NCI-H510A treated with DMSO at 0.1 percent for 48 hours (cell line): ENCODE measurements at regions not wholly inside any gene's neighbourhood (a gene's known extent, or its start where the extent isn't known, plus 50 kb on each side); places are given as distances from the start of the nearest gene placed in this dataset.
"Not testable (repeated sequence)": the region's sequence is repeated elsewhere in the genome, so short reads cannot be mapped to it uniquely, and the experiment has no call there.

Experiments
- DNase-seq: peaks from one replicate; lab custom pipeline; 2025; lab: John Stamatoyannopoulos, UW

- no peak for DNase-seq
These were observed 340.2 kb upstream of the SOX9 start for GRCh38 chr17:71780596-71780995.

GRCh38 chr17:71782021-71782420 is 338.8 kb upstream of the SOX9 start:
- DNase-seq, result not testable (repeated sequence)

DNA sequence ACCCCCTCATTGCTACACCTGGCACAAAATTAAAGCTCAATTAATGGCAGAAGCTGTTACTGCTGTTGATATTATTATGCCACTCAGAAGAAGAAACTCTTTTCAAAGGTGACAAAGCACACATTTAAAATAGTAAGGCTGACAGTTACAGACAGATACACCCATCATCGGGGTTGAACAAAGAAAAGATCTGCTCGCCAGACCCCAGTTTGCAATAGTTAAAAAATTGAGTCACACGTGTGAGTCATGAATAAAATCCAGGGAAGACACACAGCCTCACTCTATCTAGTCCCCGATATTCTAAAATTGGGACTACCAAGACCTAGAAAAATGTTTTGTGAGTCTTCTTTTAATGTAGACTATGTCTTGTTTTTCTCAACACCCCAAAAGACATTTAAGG is 330.0 kb upstream of the SOX9 start:
- no peak for DNase-seq

DNA sequence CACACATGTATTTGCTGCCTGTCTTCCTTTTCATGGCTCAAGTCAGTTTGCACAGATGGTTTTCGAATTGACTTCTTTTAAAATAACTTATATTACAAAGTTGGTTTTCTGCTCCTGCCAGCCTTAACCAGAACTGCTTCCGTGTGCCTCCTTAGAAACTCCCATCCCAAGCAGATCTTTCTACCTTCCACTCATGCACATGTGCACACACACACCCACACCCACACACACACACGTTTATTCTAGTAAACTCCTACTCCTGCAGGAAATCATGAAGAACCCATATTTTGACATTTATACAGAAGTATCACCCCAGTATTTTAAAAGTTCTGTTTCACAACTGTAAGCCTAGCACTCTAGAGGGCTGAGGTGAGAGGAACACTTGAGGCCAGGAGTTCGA is 329.5 kb upstream of the SOX9 start:
- DNase-seq, result no peak

GRCh38 chr17:71792966-71793365 is 327.9 kb upstream of the SOX9 start:
- no peak for DNase-seq

DNA sequence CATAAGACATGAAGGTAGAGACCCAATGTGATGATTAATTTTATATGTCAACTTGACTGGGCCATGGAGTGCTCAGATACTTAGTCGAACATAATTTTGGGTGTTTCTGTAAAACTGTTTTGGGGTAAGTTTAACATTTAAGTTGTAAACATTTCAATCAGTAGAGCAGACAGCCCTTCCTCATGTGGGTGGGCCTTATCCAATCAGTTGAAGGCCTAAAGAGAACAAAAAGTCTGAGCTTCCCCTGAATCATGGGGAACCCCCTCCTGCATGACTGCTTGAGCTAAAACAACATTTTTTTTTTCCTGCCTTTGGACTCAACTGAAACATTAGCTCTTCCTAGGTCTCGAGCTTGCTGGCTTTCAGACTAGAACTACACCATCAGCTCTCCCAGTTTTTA is 327.3 kb upstream of the SOX9 start:
- no peak for DNase-seq

DNA sequence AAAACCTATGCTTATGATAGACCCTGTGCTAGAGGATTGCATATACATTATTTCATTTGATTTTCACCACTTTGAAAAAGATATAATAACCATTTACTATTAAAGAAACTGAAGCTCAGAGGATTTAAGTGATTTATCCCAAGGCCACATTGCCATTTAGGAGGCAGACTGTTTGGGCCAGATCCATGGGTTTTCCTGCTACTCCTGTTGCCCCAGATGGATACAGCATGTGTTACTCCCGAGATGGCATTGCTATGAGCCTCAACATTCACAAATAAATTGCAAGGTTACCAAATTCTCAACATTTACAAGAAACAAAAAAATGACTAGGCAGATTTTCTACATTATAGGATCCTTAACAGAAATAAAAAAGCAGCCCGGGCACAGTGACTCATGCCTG is 322.1 kb upstream of the SOX9 start:
- no peak for DNase-seq

DNA sequence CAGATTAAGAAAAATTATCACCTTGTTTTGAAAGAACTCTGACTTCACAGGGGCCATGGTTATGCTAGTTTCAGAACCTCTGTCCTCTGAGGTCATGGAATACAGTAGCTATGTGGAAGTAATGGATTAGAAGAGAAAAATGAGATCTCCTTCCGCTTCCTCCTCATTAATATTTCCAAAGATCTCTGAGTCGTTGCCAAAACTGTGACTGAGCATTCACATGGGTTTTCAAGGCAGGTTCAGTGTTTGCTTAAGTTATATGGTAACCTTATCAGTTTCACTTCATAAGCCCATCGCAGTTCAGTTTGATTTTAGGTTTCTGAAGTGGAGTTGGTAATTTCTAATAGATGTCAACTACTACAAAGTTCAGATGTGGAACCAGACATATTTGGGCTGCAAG is 321.2 kb upstream of the SOX9 start:
- no peak for DNase-seq

DNA sequence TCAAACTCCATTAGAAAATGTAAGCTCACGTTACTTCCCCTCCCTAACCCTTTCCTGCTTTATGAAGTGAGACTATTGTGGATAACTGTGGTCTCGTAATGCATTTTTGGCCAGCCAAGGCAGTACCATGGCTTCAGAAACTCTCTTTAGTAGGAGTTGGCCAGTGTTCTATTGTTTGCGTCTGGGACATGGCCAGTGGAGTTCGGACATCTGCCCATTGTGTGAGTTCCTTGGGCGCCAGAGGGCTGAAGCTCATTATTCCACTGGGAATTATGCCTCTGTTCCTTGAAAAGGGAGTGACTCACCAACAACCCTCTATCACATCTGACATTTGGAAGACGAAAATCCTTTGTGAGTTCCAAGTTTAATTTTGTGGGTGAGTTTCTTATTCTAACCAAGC is 319.5 kb upstream of the SOX9 start:
- DNase-seq, result no peak

GRCh38 chr17:71802663-71803062 is 318.2 kb upstream of the SOX9 start:
- DNase-seq, result no peak

DNA sequence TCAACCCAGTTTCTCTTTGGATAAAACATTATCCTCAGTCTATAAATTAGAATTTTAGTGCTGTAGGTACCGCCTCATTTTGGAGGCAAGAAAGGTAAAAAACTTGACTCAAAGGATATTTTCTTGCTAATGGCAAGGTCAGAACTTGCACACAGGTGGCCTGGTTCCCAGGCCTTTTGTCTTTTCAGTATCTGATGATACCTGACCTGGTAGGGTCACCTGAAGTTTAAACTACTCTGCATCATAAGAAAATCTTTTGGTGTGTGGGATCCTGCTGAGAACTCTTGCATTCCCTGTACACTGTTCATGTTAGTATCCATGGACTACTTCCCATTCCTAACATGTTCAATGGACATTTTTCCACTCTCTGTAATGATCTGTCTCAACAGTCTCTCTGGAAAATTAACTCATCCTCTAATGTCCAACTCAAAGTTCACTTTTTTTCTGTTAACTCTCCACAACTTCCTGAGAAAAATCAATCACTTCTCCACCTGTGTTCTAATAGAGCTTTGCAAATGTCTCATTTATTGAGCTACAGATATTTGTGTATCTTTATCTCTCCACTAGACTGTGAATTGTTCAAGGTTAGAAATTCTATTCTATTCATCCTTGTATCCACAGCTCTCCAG is 317.1 kb upstream of the SOX9 start:
- no peak for DNase-seq

DNA sequence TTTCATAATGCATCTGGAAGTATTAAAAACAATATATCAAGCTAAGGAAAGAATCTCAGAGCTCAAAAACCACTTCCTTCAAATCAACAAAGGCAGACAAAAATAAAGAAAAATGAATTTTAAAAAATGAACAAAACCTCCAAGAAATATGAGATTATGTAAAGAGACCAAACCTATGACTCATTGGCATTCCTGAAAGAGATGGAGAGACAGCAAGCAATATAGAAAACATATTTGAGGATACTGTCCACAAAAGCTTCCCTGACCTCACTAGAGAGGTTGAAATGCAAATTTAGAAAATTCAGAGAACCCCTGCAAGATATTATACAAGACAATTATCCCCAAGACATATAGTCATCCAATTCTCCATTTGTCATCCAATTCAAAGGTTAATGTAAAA is 311.3 kb upstream of the SOX9 start:
- no peak for DNase-seq

- DNase-seq, result not testable (repeated sequence)
These were observed 307.0 kb upstream of the SOX9 start for GRCh38 chr17:71813861-71814260.

DNA sequence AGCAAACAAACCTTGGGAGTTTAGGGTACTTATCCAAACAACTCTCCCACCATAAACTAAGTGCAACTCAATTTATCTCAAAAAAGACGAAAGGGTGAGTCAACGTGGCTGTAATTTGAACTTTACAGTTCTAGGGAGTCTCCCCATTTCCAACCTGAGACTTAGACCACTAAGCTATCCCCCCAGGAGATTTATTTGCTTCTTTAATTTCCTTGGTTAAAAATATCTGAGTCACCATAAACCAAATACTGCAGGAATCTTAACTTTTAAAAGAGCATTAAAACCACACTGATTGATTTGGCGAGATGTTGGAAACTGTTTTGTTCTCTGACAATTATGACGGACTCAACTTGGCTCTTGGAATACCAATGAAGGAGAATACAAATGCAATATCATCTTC is 299.3 kb upstream of the SOX9 start:
- no peak for DNase-seq

GRCh38 chr17:71824671-71825070 is 296.1 kb upstream of the SOX9 start:
- no peak for DNase-seq

GRCh38 chr17:71825687-71826086 is 295.1 kb upstream of the SOX9 start:
- DNase-seq, result no peak

- DNase-seq, result no peak
These were observed 292.6 kb upstream of the SOX9 start for GRCh38 chr17:71828182-71828596.

DNA sequence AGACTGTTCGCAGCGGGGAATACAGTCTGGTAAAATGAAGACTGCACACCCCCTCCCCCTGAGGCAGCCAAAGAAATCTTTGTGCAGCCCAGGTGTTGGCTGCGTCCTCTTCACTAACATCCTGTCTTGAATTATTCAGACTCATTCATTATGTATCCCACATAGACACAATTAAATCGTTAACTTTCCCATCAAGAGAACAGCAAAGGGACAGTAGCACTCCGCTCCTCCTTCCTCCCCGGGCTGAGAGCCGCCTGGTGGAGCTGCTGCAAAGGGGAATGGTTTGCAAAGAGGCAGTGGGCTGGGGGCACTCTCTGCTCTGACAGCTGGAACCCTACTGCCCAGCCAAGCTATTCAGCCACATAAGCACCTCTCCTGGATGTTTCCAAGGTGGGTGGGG is 290.0 kb upstream of the SOX9 start:
- DNase-seq, result no peak

DNA sequence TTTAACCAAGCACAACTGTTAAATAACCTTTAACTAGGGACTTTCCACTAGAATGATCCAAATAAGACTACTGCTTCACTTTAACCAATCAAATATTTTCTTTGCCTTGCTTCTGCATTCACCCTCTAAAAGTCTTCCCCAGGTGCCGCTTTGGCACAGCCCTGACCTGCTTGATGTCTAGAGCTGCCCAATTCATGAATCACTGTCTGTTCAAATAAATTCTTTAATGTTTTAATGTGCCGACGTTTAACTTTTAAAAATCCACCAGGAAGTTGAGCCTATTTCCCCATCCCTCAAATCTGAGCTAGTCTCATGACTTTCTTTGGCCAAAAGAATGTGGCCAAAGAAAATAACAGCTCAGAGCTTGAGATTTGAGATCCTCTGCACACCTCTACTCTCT is 277.8 kb upstream of the SOX9 start:
- no peak for DNase-seq

GRCh38 chr17:71845337-71845736 is 275.5 kb upstream of the SOX9 start:
- DNase-seq, result no peak

- DNase-seq, result no peak
These were observed 274.2 kb upstream of the SOX9 start for GRCh38 chr17:71846561-71847110.

GRCh38 chr17:71849783-71850768 is 270.7 kb upstream of the SOX9 start:
- no peak for DNase-seq

DNA sequence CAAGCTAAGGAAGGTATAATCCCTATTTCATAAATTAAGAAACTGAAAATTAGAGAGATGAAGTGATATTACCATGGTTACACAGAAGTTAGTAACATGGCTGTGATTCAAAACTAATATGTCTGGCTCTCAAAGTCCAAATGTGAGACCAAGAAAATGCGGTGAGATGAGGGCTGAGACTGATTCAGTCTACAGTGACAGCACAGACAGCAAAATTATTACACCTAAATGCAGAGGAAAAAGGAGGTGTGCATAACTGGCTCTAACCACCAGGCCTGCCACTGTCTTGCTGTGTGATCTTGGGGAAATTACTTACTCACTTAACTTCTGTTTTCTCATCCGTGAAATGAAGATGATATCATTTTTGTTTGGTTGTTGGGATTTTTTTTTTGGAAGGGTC is 270.0 kb upstream of the SOX9 start:
- no peak for DNase-seq
